ENCODE measurements at regions not wholly inside any gene's neighbourhood (a gene's known extent, or its start where the extent isn't known, plus 50 kb on each side); places are given as distances from the start of the nearest gene placed in this dataset.

DNA sequence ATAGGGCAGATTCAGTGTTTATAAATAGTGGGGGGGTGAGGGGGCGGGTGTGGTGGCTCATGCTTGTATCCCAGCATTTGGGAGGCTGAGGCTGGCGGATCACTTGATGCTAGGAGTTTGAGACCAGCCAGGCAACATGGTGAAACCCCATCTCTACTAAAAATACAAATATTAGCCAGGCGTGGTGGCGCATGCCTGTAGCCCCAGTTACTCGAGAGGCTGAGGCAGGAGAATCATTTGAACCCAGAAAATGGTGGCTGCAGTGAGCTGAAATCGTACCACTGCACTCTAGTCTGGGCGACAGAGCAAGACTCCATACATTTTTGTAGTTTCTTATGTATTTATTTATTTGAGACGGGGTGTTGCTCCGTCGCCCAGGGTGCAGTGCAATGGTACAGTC lies 109.0 kb upstream of the ZNF217 start:
- TF ChIP-seq, protein P1, sequence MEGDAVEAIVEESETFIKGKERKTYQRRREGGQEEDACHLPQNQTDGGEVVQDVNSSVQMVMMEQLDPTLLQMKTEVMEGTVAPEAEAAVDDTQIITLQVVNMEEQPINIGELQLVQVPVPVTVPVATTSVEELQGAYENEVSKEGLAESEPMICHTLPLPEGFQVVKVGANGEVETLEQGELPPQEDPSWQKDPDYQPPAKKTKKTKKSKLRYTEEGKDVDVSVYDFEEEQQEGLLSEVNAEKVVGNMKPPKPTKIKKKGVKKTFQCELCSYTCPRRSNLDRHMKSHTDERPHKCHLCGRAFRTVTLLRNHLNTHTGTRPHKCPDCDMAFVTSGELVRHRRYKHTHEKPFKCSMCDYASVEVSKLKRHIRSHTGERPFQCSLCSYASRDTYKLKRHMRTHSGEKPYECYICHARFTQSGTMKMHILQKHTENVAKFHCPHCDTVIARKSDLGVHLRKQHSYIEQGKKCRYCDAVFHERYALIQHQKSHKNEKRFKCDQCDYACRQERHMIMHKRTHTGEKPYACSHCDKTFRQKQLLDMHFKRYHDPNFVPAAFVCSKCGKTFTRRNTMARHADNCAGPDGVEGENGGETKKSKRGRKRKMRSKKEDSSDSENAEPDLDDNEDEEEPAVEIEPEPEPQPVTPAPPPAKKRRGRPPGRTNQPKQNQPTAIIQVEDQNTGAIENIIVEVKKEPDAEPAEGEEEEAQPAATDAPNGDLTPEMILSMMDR (IDR thresholded peaks at IDR 0.05; ENCODE audit: insufficient read depth, missing control alignments): no peak
- DNase-seq (ENCODE audit: insufficient read length, low spot score) (no peak), FAIRE-seq (no peak)

DNA sequence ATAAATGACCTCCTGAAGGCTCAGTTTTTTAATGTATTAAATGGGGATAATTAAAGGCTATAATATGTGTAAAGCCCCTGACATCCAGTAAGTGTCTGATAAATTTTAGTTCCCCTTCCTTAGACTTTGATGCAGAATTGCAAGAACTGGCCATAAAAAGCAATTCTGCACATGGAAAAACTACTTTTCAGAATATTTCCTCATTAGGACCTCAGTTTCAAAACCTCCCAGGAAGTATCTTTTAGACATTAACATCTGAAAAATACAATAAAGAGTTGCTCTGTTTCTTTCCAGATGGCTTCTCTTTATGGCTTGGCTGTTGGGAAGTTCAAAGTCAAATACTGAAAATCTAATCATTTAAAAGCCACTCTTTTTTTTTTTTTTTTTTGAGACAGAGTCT lies 106.3 kb upstream of the ZNF217 start:
- DNase-seq (ENCODE audit: insufficient read length, low spot score) (no peak), FAIRE-seq (no peak)
- TF ChIP-seq, protein P1 (IDR thresholded peaks at IDR 0.05; ENCODE audit: insufficient read depth, missing control alignments): no peak

DNA sequence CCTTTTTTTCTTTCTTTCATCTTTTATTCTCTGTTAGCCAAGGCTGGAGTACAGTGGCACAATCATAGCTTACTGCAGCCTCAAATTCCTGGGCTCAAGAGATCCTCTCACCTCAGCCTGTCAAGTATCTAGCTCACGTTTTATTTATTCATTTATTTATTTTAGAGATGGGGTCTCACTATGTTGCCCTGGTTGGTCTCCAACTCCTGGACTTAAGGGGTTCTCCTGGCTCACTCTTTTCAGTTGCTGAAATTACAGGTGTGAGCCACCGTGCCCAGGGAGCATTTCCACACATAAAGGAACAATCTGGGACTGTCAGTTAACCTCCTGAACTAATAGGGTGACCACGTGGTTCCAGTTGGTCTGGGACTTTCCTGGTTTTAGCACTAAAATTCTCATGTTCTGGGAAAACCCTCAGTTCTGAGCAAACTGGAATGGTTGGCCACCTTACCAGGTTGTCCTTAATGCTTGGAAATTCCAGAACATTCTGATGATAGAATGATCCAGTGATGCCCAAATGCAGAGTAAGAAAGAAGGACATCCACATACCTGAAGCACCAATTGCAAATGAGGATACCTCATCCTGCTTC lies 105.5 kb upstream of the ZNF217 start:
- DNase-seq (ENCODE audit: insufficient read length, low spot score) (no peak), FAIRE-seq (no peak)
- TF ChIP-seq, protein P1 (IDR thresholded peaks at IDR 0.05; ENCODE audit: insufficient read depth, missing control alignments): no peak

DNA sequence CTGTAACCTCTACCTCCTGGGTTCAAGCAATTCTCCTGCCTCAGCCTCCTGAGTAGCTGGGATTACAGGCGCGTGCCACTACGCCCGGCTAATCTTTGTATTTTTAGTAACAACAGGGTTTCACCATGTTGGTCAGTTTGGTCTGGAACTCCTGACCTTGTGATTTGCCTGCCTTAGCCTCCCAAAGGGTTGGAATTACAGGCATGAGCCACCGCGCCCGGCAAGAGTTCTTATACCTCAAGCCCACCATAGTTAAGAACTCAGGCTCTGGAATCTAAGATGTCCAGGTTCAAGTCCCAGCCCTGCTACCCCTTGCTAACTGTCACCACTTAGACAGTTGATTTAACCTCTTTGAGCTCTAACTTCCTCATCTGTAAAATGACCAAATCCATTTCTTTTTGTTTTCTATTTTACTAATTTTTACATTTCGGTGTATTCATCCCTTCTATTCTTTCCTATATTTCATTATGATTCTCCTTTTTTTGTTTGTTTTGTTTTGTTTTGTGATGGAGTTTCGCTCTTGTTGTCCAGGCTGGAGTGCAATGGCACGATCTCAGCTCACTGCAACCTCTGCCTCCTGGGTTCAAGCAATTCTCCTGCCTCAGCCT lies 104.8 kb upstream of the ZNF217 start:
- no peak for FAIRE-seq
- TF ChIP-seq, protein P1 (IDR thresholded peaks at IDR 0.05; ENCODE audit: insufficient read depth, missing control alignments): no peak
- DNase-seq (ENCODE audit: insufficient read length, low spot score): no peak

DNA sequence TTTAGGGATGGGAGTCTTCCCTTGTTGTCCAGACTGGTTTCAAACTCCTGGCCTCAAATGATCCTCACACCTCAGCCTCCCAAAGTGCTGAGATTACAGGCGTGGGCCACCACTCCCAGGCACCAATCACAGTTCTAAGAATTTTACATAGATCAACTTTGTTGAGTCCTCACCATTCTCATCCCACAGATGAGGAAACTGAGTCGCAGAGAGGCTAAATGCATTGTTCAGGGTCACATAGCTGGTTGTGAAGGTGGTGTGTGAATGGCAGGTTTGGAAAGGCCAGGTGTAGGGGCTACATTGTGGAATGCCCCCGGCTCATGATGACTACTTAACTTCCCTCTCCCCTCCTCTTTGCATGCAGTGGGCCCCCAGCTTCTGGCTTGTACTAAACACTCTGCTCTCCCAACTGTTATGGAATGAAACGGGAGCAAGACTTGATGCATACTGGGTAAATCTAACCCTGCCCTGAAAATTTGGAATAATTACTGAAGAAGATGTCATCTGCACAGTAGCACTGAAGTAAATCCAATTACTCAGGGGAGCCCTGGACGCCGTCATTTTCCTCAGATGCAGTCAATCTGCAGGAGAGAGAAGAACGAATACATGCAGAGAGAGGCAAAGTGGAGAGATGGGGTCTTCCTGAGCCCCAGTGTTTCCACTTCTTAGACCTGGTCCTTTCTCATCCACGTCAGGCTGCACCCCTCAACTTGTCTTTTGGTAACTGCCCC lies 102.3 kb upstream of the ZNF217 start:
- DNase-seq (ENCODE audit: insufficient read length, low spot score) (no peak), FAIRE-seq (no peak)
- TF ChIP-seq, protein P1 (IDR thresholded peaks at IDR 0.05; ENCODE audit: insufficient read depth, missing control alignments): no peak

DNA sequence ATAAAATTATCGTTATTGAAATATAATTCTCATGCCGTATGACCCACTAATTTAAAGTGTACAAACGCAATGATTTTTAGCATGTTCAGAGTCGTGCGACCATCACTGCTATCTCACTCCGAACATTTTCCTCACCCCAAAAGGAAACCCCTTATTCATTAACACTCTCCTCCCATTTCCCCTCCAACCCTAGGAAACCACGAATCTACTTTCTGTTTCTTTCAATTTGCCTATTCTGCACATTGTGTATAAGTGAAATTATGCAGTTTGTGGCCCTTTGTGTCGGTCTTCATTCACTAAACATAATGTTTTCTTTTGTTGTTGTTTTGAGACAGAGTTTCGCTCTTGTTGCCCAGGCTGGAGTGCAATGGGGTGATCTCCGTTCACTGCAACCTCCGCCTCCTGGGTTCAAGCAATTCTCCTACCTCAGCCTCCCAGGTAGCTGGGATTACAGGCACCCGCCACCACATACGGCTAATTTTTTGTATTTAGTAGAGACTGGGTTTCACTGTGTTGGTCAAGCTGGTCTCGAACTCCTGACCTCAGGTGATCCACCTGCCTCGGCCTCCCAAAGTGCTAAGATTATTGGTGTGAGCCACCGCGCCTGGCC lies 99.7 kb upstream of the ZNF217 start:
- DNase-seq (ENCODE audit: insufficient read length, low spot score) (no peak), FAIRE-seq (no peak)
- TF ChIP-seq, protein P1 (IDR thresholded peaks at IDR 0.05; ENCODE audit: insufficient read depth, missing control alignments): no peak

All from D721Med (cell line).